NB4 (cell line): ENCODE measurements at regions not wholly inside any gene's neighbourhood (a gene's known extent, or its start where the extent isn't known, plus 50 kb on each side); places are given as distances from the start of the nearest gene placed in this dataset.

Source experiments
- CTCF ChIP-seq: IDR thresholded peaks from one replicate; pipeline ENCODE4 v1.5.1; 2012; ENCODE audit warnings: low read depth, low read length
- MAX ChIP-seq: IDR thresholded peaks from 2 replicates; pipeline ENCODE4 v1.6.1; 2011; ENCODE audit warnings: low read depth, low read length
- MYC ChIP-seq: IDR thresholded peaks from 2 replicates; pipeline ENCODE4 v1.6.1; 2011; ENCODE audit warnings: low read depth, low read length
- POLR2A ChIP-seq: IDR thresholded peaks from 2 replicates; pipeline ENCODE4 v1.6.1; 2011; ENCODE audit warnings: mild to moderate bottlenecking; ENCODE audit not compliant: insufficient read length; ENCODE audit errors: extremely low read depth

- TF ChIP-seq CTCF: no peak
- no peak for TF ChIP-seq POLR2A
- no peak for TF ChIP-seq MAX
- no peak for TF ChIP-seq MYC
These were observed 62.7 kb upstream of the DNAJC19 start for GRCh38 chr3:181052256-181052655.
